IMR-90 (cell line): ENCODE measurements at regions not wholly inside any gene's neighbourhood (a gene's known extent, or its start where the extent isn't known, plus 50 kb on each side); places are given as distances from the start of the nearest gene placed in this dataset.

Source experiments
- ATAC-seq: fragments of 200-7000 bp; cut with Tn5 transposase; 2 replicates; pipeline ENCODE4 v1.9.1; 2020; ENCODE audit warnings: low read depth, mild to moderate bottlenecking, moderate library complexity
- BruUV-seq: library from RNA; stranded (reverse); fragments of 400-500 nt; replicated peaks from 2 replicates; lab custom pipeline; 2021; lab: Mats Ljungman, UMichigan
- CTCF ChIA-PET: fragments of 300-600 bp; formaldehyde crosslinking; extraction: SDS; loops from one replicate; lab custom pipeline; 2021; ENCODE audit warnings: antibody characterized with exemption; lab: Yijun Ruan, JAX
- POLR2A ChIA-PET: fragments of 300-600 bp; sonication (Branson Sonifier 250); formaldehyde crosslinking; loops from one replicate; lab custom pipeline; 2022; ENCODE audit warnings: antibody characterized with exemption; ENCODE audit not compliant: unreplicated experiment; lab: Charles Lee
- DNase-seq: peaks from one replicate; pipeline ENCODE4 v3.0.0; 2013
- H2AFZ ChIP-seq: replicated peaks from 2 replicates; pipeline ENCODE3; 2013; ENCODE audit warnings: low read length, mild to moderate bottlenecking; ENCODE audit not compliant: poor library complexity
- H2AK5ac ChIP-seq: 2 replicates; pipeline ENCODE4 v1.6.1; 2013; ENCODE audit warnings: low read depth, low read length, inconsistent platforms
- H2AK9ac ChIP-seq: replicated peaks from 2 replicates; pipeline ENCODE3; 2013; ENCODE audit warnings: mild to moderate bottlenecking, low read depth, low read length, moderate library complexity; ENCODE audit not compliant: poor library complexity
- H2BK120ac ChIP-seq: 2 replicates; pipeline ENCODE4 v1.6.1; 2013; ENCODE audit warnings: low read depth, low read length, inconsistent platforms
- H2BK15ac ChIP-seq: 3 replicates; pipeline ENCODE4 v1.6.1; 2013; ENCODE audit warnings: low read depth, low read length, inconsistent platforms
- H2BK20ac ChIP-seq: 2 replicates; pipeline ENCODE4 v1.6.1; 2013; ENCODE audit warnings: low read depth, mild to moderate bottlenecking, inconsistent platforms, low read length, moderate library complexity
- H2BK5ac ChIP-seq: 2 replicates; pipeline ENCODE4 v1.6.1; 2013; ENCODE audit warnings: mild to moderate bottlenecking, low read depth, low read length, inconsistent platforms; ENCODE audit not compliant: poor library complexity, severe bottlenecking
- H3K14ac ChIP-seq: replicated peaks from 2 replicates; pipeline ENCODE4 v1.6.1; 2013; ENCODE audit warnings: low read depth, low read length, inconsistent platforms
- H3K18ac ChIP-seq: 2 replicates; pipeline ENCODE4 v1.6.1; 2013; ENCODE audit warnings: low read depth, low read length, control low read depth
- H3K23ac ChIP-seq: 2 replicates; pipeline ENCODE4 v1.6.1; 2013; ENCODE audit warnings: low read depth, low read length, inconsistent platforms
- H3K27ac ChIP-seq: 2 replicates; pipeline ENCODE4 v1.5.1; 2013; ENCODE audit warnings: mild to moderate bottlenecking, control low read depth, low read length; ENCODE audit not compliant: insufficient read depth
- H3K27me3 ChIP-seq: 2 replicates; pipeline ENCODE4 v1.6.1; 2013; ENCODE audit warnings: low read length; ENCODE audit not compliant: control insufficient read depth, insufficient read depth
- H3K36me3 ChIP-seq: 2 replicates; pipeline ENCODE4 v1.6.1; 2013; ENCODE audit warnings: low read length, mixed read lengths; ENCODE audit not compliant: control insufficient read depth, insufficient read depth
- H3K4ac ChIP-seq: 2 replicates; pipeline ENCODE4 v1.6.1; 2013; ENCODE audit warnings: low read depth, low read length, inconsistent platforms
- H3K4me1 ChIP-seq: 2 replicates; pipeline ENCODE4 v1.6.1; 2013; ENCODE audit warnings: low read length, mixed read lengths; ENCODE audit not compliant: control insufficient read depth, insufficient read depth
- H3K4me2 ChIP-seq: 2 replicates; pipeline ENCODE4 v1.6.1; 2013; ENCODE audit warnings: low read depth, mild to moderate bottlenecking, control low read depth, low read length, moderate library complexity
- H3K4me3 ChIP-seq: 2 replicates; pipeline ENCODE4 v1.5.1; 2013; ENCODE audit warnings: low read depth, mild to moderate bottlenecking, control low read depth, low read length, moderate library complexity; ENCODE audit not compliant: insufficient read depth
- H3K56ac ChIP-seq: 2 replicates; pipeline ENCODE4 v1.6.1; 2013; ENCODE audit warnings: low read length, inconsistent platforms; ENCODE audit not compliant: insufficient read depth; ENCODE audit errors: extremely low read depth
- H3K79me1 ChIP-seq, 2 experiments: 2 replicates each; pipeline ENCODE4 v1.6.1; 2013; ENCODE audit warnings: low read length in 2 of 2, inconsistent platforms in 1 of 2, low read depth in 1 of 2
- H3K9ac ChIP-seq: 2 replicates; pipeline ENCODE4 v1.6.1; 2013; ENCODE audit warnings: low read depth, low read length, control low read depth
- H3K9me1 ChIP-seq: 2 replicates; pipeline ENCODE4 v1.6.1; 2013; ENCODE audit warnings: low read length, inconsistent platforms; ENCODE audit not compliant: insufficient read depth
- H3K9me3 ChIP-seq: 2 replicates; pipeline ENCODE4 v1.6.1; 2013; ENCODE audit warnings: low read length; ENCODE audit not compliant: control insufficient read depth, insufficient read depth
- H4K20me1 ChIP-seq: 2 replicates; pipeline ENCODE4 v1.6.1; 2013; ENCODE audit warnings: low read length, inconsistent platforms; ENCODE audit not compliant: insufficient read depth
- H4K5ac ChIP-seq: 2 replicates; pipeline ENCODE4 v1.6.1; 2013; ENCODE audit warnings: mild to moderate bottlenecking, low read depth, low read length, control low read depth
- H4K8ac ChIP-seq, 2 experiments: 2 replicates each; pipeline ENCODE4 v1.6.1; 2013; ENCODE audit warnings: low read depth in 2 of 2, low read length in 2 of 2, control low read depth in 1 of 2, inconsistent platforms in 1 of 2
- H4K91ac ChIP-seq: 2 replicates; pipeline ENCODE4 v1.6.1; 2013; ENCODE audit warnings: low read depth, low read length, inconsistent platforms; ENCODE audit not compliant: insufficient read depth
- ELK1 ChIP-seq: fragments of 150-350 bp; IDR thresholded peaks from 2 replicates; pipeline ENCODE4 v1.6.1; 2016; ENCODE audit warnings: low read depth, mild to moderate bottlenecking, low read length, moderate library complexity, borderline replicate concordance
- MAFK ChIP-seq: IDR thresholded peaks from 2 replicates; pipeline ENCODE4 v1.6.1; 2012; ENCODE audit warnings: low read depth, low read length, improper control_type of control experiment
- WGBS, 2 experiments: methylation state at CpG; one replicate each; pipeline versions ENCODE4 v1.1.5 to v1.1.7; 2013; ENCODE audit warnings: missing lambda C conversion rate in 2 of 2; ENCODE audit not compliant: insufficient read length in 1 of 2; ENCODE audit errors: extremely low coverage in 2 of 2; 5-methylcytosine and 5-hydroxymethylcytosine counted together
- dilution Hi-C: fragments of 300-500 bp; cut with HindIII; formaldehyde crosslinking; loops from one replicate; pipeline ENCODE4 v1.14.3; 2018; ENCODE audit warnings: low sequenced_read_pairs; ENCODE audit not compliant: unreplicated experiment
- in situ Hi-C: fragments of 300-500 bp; cut with MboI; formaldehyde crosslinking; loops from 3 replicates; pipeline ENCODE4 v1.14.3; 2019; ENCODE audit warnings: low sequenced_read_pairs, inconsistent platforms, mixed read lengths
- intact Hi-C: fragments of 100-400 bp; cut with micrococcal nuclease; formaldehyde crosslinking; loops from 2 replicates; pipeline ENCODE4 v1.10.0; 2022

- H3K9me3 ChIP-seq = no peaks in the 10 kb centered on the region
- H3K18ac ChIP-seq = no peak overlapping the region
- no peak overlapping the region for H2BK120ac ChIP-seq
- H4K8ac ChIP-seq = no peak overlapping the region
- no peak overlapping the region for H2AFZ ChIP-seq
- H3K4me1 ChIP-seq = no peaks in the 10 kb centered on the region
- no peaks in the 10 kb centered on the region for H3K9me1 ChIP-seq
- dilution Hi-C loops (no loop called here), intact Hi-C loops (no loop called here), in situ Hi-C loops (no loop called here)
- no peak overlapping the region for H3K23ac ChIP-seq
- H2BK20ac ChIP-seq = no peak overlapping the region
- H4K20me1 ChIP-seq = no peaks in the 10 kb centered on the region
- H2AK5ac ChIP-seq = no peak overlapping the region
- no TSS peak for BruUV-seq
- H3K4me3 ChIP-seq = no peak overlapping the region
- H3K27me3 ChIP-seq = no peaks in the 10 kb centered on the region
- H2BK5ac ChIP-seq = no peak overlapping the region
- no peaks in the 10 kb centered on the region for H3K36me3 ChIP-seq
- H2AK9ac ChIP-seq = no peak overlapping the region
- ChIA-PET CTCF (no interaction called here), POLR2A (no interaction called here)
- no peak overlapping the region for H2BK15ac ChIP-seq
- no peak overlapping the region for H3K9ac ChIP-seq
- no peak overlapping the region for H3K14ac ChIP-seq
- H3K4ac ChIP-seq = no peak overlapping the region
- no peaks in the 10 kb centered on the region for H3K79me1 ChIP-seq
- ATAC-seq (no peak), DNase-seq (no peak)
- H4K5ac ChIP-seq = no peak overlapping the region
- H4K91ac ChIP-seq = no peak overlapping the region
- no CpG with 5 or more reads among the region's 3 CpGs for WGBS, 2 experiments
- no peak overlapping the region for H3K4me2 ChIP-seq
- peak; percentile 27; the same call in 1 of the 2 replicates for TF ChIP-seq MAFK
- no peak for TF ChIP-seq ELK1
- H3K27ac ChIP-seq = no peak overlapping the region
- no peak overlapping the region for H3K56ac ChIP-seq
Measured at GRCh38 chr7:25436413-25436812, 208.1 kb upstream of the NPVF start.
